Mucosa of rectum (tissue), 2 donors: ENCODE measurements at regions not wholly inside any gene's neighbourhood (a gene's known extent, or its start where the extent isn't known, plus 50 kb on each side); places are given as distances from the start of the nearest gene placed in this dataset.

Experiments
- H3K27ac ChIP-seq, 2 donors: one replicate each; pipeline ENCODE4 v1.7.0; 2013; ENCODE audit warnings: inconsistent platforms in 2 of 2, low read depth in 2 of 2, low read length in 2 of 2
- H3K27me3 ChIP-seq, 2 donors: one replicate each; pipeline ENCODE4 v1.7.0; 2013; ENCODE audit warnings: low read length in 2 of 2; ENCODE audit not compliant: control insufficient read depth in 2 of 2, insufficient read depth in 2 of 2
- H3K36me3 ChIP-seq, 2 donors: one replicate each; pipeline ENCODE4 v1.7.0; 2013; ENCODE audit warnings: low read length in 2 of 2; ENCODE audit not compliant: control insufficient read depth in 2 of 2, insufficient read depth in 2 of 2
- H3K4me1 ChIP-seq, 2 donors: one replicate each; pipeline ENCODE4 v1.7.0; 2013; ENCODE audit warnings: low read length in 2 of 2, mild to moderate bottlenecking in 1 of 2; ENCODE audit not compliant: control insufficient read depth in 2 of 2, insufficient read depth in 2 of 2
- H3K4me3 ChIP-seq, 2 donors: one replicate each; pipeline ENCODE4 v1.7.0; 2013; ENCODE audit warnings: low read length in 2 of 2
- H3K9ac ChIP-seq, 2 donors: one replicate each; pipeline ENCODE4 v1.7.0; 2013; ENCODE audit warnings: low read length in 2 of 2, low read depth in 1 of 2, mild to moderate bottlenecking in 1 of 2
- H3K9me3 ChIP-seq, 2 donors: one replicate each; pipeline ENCODE4 v1.7.0; 2013; ENCODE audit warnings: low read length in 2 of 2; ENCODE audit not compliant: control insufficient read depth in 2 of 2
- donor health status: healthy.
- donor health status: Normal muscosa, but diverticular disease.

- Histone ChIP-seq H3K4me3 (no peak overlapping the region), H3K27ac (no peak overlapping the region), H3K27me3 (no peaks in the 10 kb centered on the region), H3K4me1 (no peaks in the 10 kb centered on the region), H3K9ac (no peak overlapping the region), H3K36me3 (no peaks in the 10 kb centered on the region), H3K9me3 (no peaks in the 10 kb centered on the region)
Observed at GRCh38 chr21:27477296-27477695, 510.4 kb upstream of the ADAMTS5 start.

DNA sequence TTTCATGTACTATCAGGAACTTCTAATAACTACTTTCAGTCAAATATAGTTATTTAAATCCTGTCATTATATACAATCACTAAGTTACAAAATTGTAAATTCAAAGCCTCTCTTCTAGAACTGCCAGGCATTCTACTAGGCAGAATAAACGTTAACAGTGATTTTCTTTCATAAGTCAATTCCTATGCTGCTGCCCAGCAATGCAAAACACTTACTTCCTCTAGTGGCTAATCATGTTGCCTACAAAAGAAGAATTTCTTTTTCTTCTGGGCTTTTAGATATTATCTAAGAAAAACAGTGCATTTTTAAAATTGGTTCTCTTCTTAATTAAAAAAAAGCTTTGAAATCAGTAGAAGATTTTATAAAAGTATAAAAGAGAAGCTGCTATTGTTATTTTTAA, 509.8 kb upstream of the ADAMTS5 start:
- Histone ChIP-seq H3K4me3 (no peak overlapping the region), H3K27ac (no peak overlapping the region), H3K4me1 (no peaks in the 10 kb centered on the region), H3K36me3 (no peaks in the 10 kb centered on the region), H3K9ac (no peak overlapping the region), H3K27me3 (no peaks in the 10 kb centered on the region), H3K9me3 (no peaks in the 10 kb centered on the region)

GRCh38 chr21:27475363-27475955, 508.6 kb upstream of the ADAMTS5 start:
- H3K9ac ChIP-seq = no peak overlapping the region
- no peak overlapping the region for H3K4me3 ChIP-seq
- no peaks in the 10 kb centered on the region for H3K36me3 ChIP-seq
- no peaks in the 10 kb centered on the region for H3K27me3 ChIP-seq
- H3K27ac ChIP-seq = no peak overlapping the region
- no peaks in the 10 kb centered on the region for H3K4me1 ChIP-seq
- no peaks in the 10 kb centered on the region for H3K9me3 ChIP-seq

GRCh38 chr21:27467366-27467765, 500.5 kb upstream of the ADAMTS5 start:
- H3K27ac ChIP-seq = no peak overlapping the region
- no peaks in the 10 kb centered on the region for H3K4me1 ChIP-seq
- no peaks in the 10 kb centered on the region for H3K36me3 ChIP-seq
- no peaks in the 10 kb centered on the region for H3K27me3 ChIP-seq
- no peak overlapping the region for H3K4me3 ChIP-seq
- H3K9ac ChIP-seq = no peak overlapping the region
- no peaks in the 10 kb centered on the region for H3K9me3 ChIP-seq

DNA sequence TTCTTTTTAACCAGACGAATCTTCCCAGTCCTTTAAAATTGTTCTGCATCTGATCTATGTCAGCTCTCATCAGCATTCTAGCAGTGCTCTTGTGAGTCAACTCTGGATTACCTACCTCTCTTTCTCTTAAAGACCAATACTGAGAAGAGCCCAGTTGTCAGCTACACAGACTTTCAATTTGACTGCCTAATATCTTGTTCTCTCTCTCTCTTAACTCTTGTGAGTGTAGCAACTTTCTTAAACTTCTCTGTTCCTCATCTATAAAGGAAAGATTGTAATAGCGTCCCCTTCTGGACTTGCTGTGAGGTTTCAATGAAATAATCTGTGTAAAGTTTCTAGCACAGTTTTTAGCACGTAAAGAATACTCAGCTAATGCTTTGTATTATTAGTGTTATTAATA, 499.3 kb upstream of the ADAMTS5 start:
- Histone ChIP-seq H3K9me3 (no peaks in the 10 kb centered on the region), H3K27ac (no peak overlapping the region), H3K27me3 (no peaks in the 10 kb centered on the region), H3K9ac (no peak overlapping the region), H3K36me3 (no peaks in the 10 kb centered on the region), H3K4me1 (no peaks in the 10 kb centered on the region), H3K4me3 (no peak overlapping the region)

DNA sequence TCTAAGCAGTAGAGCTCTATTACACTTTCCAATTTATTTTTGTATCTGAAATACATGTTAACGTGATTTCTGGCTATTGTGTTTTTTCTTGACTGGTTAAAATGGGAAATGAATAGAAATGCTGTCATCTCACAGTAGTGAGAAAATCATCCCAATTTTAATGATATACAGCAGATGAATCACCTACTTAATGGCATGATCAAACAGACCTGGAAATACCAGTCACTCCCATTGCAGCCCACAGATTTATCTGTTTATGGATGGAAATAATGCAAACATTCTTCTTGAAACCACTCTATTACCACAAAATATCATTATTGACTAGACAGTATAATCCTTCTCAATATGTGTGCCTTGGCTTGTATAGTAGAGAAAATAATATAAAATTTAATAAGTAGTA, 497.8 kb upstream of the ADAMTS5 start:
- Histone ChIP-seq H3K36me3 (no peaks in the 10 kb centered on the region), H3K27ac (no peak overlapping the region), H3K9me3 (no peaks in the 10 kb centered on the region), H3K4me1 (no peaks in the 10 kb centered on the region), H3K27me3 (no peaks in the 10 kb centered on the region), H3K9ac (no peak overlapping the region), H3K4me3 (no peak overlapping the region)

GRCh38 chr21:27462726-27463125, 495.8 kb upstream of the ADAMTS5 start:
- no peak overlapping the region for H3K9ac ChIP-seq
- H3K36me3 ChIP-seq = no peaks in the 10 kb centered on the region

DNA sequence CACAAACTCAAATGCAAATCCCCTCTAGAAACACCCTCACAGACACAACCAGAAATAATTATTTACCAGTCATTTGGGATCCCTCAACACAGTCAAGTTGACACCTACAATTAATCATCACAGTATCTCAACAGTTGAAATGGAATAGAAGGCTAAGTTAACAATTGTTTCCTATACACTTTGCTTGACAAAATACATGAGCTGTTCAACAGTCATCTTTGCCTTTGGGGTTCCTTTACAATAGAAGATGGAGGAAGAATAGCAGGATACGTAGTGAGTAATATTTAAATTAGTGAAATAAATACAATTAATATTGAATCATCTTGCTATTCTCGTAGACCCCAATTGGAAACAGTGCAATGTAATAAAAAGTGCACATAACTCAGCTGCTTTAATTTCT, 487.3 kb upstream of the ADAMTS5 start:
- Histone ChIP-seq H3K36me3 (no peaks in the 10 kb centered on the region), H3K27me3 (no peaks in the 10 kb centered on the region), H3K9me3 (no peaks in the 10 kb centered on the region), H3K9ac (no peak overlapping the region), H3K4me3 (no peak overlapping the region), H3K4me1 (no peaks in the 10 kb centered on the region), H3K27ac (no peak overlapping the region)

More at GRCh38 chr21:27462726-27463125, 495.8 kb upstream of the ADAMTS5 start:
- Histone ChIP-seq H3K4me1 (no peaks in the 10 kb centered on the region), H3K27me3 (no peaks in the 10 kb centered on the region), H3K27ac (no peak overlapping the region), H3K9me3 (no peaks in the 10 kb centered on the region), H3K4me3 (no peak overlapping the region)

GRCh38 chr21:27451116-27451515, 484.2 kb upstream of the ADAMTS5 start:
- no peak overlapping the region for H3K4me3 ChIP-seq
- H3K9me3 ChIP-seq = no peaks in the 10 kb centered on the region
- H3K27me3 ChIP-seq = no peaks in the 10 kb centered on the region
- no peaks in the 10 kb centered on the region for H3K4me1 ChIP-seq
- no peak overlapping the region for H3K27ac ChIP-seq
- H3K36me3 ChIP-seq = no peaks in the 10 kb centered on the region
- no peak overlapping the region for H3K9ac ChIP-seq

DNA sequence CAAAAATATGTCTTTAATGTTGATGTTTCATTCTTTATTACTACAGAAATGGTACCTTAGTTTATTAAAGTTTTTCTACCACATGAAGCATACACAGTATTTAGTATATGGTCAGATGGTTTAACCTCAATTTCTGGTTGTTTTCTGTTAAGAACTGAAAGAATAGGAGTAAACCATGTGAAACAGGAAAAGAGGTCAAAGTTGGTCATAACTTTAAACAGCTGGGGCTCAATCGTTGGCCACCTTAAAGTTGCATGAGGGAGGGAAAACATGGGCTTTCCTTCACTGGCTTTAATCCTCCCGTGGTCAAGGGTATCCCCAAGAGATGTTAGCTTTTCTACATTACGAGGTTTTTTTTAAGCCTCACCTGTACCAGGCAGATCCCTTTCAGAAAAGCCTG, 483.3 kb upstream of the ADAMTS5 start:
- Histone ChIP-seq H3K27ac (no peak overlapping the region), H3K9me3 (no peaks in the 10 kb centered on the region), H3K27me3 (no peaks in the 10 kb centered on the region), H3K36me3 (no peaks in the 10 kb centered on the region), H3K4me1 (no peaks in the 10 kb centered on the region), H3K9ac (no peak overlapping the region), H3K4me3 (no peak overlapping the region)

- no peak overlapping the region for H3K4me3 ChIP-seq
- H3K36me3 ChIP-seq = no peaks in the 10 kb centered on the region
- H3K4me1 ChIP-seq = no peaks in the 10 kb centered on the region
- H3K27ac ChIP-seq = no peak overlapping the region
- H3K9me3 ChIP-seq = no peaks in the 10 kb centered on the region
- H3K9ac ChIP-seq = no peak overlapping the region
- H3K27me3 ChIP-seq = no peaks in the 10 kb centered on the region
Observed at GRCh38 chr21:27448960-27449359, 482.1 kb upstream of the ADAMTS5 start.
